Fibroblast of mammary gland (primary cell): ENCODE measurements at regions not wholly inside any gene's neighbourhood (a gene's known extent, or its start where the extent isn't known, plus 50 kb on each side); places are given as distances from the start of the nearest gene placed in this dataset.

Experiments
- DNase-seq: peaks from one replicate; pipeline ENCODE4 v3.0.0-alpha.2; 2010; ENCODE audit warnings: low read depth
- H3K4me3 ChIP-seq: 2 replicates; pipeline ENCODE4 v1.5.1; 2011; ENCODE audit warnings: low read depth, mild to moderate bottlenecking, low read length, moderate library complexity; ENCODE audit not compliant: control insufficient read depth
- TF ChIP-seq, protein P1 (sequence below): conservative IDR thresholded peaks from 2 replicates; pipeline ENCODE4 v1.5.1; 2011; ENCODE audit warnings: low read depth, low read length, inconsistent platforms; ENCODE audit not compliant: control insufficient read depth, insufficient read depth

- peak; percentile 43 for DNase-seq
- TF ChIP-seq, protein P1, sequence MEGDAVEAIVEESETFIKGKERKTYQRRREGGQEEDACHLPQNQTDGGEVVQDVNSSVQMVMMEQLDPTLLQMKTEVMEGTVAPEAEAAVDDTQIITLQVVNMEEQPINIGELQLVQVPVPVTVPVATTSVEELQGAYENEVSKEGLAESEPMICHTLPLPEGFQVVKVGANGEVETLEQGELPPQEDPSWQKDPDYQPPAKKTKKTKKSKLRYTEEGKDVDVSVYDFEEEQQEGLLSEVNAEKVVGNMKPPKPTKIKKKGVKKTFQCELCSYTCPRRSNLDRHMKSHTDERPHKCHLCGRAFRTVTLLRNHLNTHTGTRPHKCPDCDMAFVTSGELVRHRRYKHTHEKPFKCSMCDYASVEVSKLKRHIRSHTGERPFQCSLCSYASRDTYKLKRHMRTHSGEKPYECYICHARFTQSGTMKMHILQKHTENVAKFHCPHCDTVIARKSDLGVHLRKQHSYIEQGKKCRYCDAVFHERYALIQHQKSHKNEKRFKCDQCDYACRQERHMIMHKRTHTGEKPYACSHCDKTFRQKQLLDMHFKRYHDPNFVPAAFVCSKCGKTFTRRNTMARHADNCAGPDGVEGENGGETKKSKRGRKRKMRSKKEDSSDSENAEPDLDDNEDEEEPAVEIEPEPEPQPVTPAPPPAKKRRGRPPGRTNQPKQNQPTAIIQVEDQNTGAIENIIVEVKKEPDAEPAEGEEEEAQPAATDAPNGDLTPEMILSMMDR: no peak
- H3K4me3 ChIP-seq: no peak overlapping the region
These were observed 55.7 kb upstream of the CTAGE1 start for GRCh38 chr18:22473366-22473765.

DNA sequence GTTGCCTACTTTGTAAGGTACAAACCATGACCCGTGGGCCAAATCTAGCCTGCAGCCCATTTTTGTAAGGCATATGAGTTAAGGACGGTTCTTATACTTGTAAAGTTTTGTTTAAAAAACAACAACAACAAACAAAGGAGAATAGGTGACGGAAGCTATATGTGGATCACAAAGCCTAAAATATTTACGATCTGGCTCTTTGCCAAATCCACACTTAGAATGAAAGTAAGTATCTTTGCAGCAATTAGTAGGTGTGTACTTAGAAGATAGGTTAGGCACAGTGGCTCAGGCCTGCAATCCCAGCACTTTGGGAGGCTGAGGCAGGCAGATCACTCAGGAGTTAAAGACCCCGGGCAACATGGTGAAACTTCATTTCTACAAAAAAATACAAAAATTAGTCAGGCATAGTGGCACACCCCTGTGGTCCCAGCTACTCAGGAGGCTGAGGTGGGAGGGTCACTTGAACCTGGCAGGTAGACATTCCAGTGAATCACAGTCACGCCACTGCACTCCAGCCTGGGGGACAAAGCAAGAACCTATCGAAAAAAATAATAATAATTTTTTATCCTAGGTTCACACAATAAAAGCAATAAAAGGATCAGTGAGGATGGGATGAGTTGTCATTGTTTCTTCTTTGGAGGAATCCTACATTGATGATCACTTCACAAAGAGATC, 57.8 kb upstream of the CTAGE1 start:
- DNase-seq: no peak
- TF ChIP-seq, protein P1: no peak
- no peak overlapping the region for H3K4me3 ChIP-seq

- no peak for DNase-seq
- TF ChIP-seq, protein P1: no peak
These were observed 59.5 kb upstream of the CTAGE1 start for GRCh38 chr18:22477222-22477621.

DNA sequence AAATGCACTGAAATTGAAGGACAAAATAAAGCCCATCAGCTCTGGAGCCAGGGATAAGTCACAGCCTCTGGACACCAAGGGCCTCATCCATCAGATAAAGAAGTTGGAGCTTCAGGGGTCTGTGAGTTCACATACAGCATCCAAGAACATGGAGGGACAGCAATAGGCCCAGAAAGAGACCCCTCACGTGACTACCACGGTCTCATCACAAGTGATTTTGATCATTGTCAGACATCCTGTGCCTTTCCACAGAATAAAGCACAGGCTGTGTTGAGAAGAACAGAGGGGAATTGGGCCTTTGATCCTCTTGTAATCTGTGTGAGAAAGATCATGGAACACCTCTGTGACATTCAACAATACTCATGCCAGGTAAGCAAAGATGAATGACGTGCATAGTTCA, 65.2 kb upstream of the CTAGE1 start:
- no peak overlapping the region for H3K4me3 ChIP-seq
- DNase-seq: no peak
- TF ChIP-seq, protein P1: no peak

More at GRCh38 chr18:22477222-22477621, 59.5 kb upstream of the CTAGE1 start:
- no peak overlapping the region for H3K4me3 ChIP-seq

DNA sequence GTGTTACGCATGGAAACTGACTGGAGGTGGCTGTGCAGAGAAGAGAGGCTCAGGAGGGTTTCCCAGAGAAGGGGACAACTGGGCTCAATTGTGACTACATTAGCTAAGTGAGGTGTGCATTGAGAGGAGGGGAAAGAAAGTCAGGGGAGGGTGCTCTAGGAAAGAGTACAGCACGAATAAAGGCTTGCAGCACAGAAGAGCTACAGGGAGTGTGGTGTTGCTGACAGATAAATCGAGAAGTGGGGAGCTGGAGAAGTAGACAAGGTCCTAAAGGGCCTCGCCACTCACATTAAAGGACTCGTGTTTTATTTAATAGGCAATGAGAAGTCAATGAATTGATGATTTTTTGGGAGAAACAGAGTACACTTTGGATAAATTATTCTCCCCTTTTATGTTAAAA, 65.7 kb upstream of the CTAGE1 start:
- no peak for DNase-seq
- no peak overlapping the region for H3K4me3 ChIP-seq
- TF ChIP-seq, protein P1: no peak

DNA sequence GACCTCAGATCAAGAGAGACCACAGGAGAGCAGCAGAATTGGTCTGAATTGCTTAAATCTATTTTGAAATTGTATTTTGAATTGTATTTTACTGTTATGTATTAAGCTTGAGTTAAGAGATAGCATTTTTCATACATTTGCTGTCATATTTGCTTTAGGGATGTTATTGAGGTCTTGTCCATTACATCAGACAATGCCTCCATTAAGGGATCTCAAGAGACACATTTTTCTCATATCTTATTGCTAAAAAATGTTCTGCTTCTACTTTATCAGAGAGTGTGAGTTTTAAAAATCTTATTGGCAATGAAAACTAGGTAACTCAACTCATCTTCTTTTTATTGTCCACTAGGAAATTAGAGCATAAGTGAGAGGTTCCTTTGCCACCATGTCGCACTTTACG, 66.8 kb upstream of the CTAGE1 start:
- no peak for DNase-seq
- H3K4me3 ChIP-seq: no peak overlapping the region
- TF ChIP-seq, protein P1: no peak
